ENCODE measurements at regions not wholly inside any gene's neighbourhood (a gene's known extent, or its start where the extent isn't known, plus 50 kb on each side); places are given as distances from the start of the nearest gene placed in this dataset.

DNA sequence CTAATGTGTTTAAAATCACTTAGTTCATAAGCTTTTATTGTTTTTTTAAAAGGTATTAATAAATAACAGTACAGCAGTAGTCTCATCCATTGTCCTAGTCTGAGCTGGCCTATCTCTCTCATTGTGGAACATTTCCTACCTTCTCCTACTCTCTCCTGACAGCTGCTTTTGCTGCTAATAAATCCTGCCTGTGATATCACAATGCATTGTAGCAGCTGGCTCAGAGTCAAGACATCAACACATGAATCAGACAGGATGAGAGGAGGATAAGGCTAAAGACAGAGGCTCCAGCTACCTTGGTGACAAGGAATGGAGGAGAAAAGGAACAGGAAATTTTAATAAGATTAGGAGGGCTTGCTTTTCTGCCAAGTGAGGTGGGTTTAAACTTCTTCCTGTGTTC lies 626.1 kb downstream of the HS3ST4 start:
- Mint-ChIP-seq H3K9me3 (ENCODE audit: unreplicated experiment) (no peaks in the 10 kb centered on the region), H3K4me3 (ENCODE audit: unreplicated experiment) (no peak overlapping the region), H3K27me3 (ENCODE audit: insufficient read depth, unreplicated experiment) (peaks cover 5% of the 10 kb centered on the region), H3K27ac (ENCODE audit: unreplicated experiment) (no peak overlapping the region), H3K36me3 (ENCODE audit: insufficient read depth, unreplicated experiment) (no peaks in the 10 kb centered on the region), H3K4me1 (ENCODE audit: low read depth, unreplicated experiment) (no peaks in the 10 kb centered on the region)
- Histone ChIP-seq H3K9me3 (no peaks in the 10 kb centered on the region), H3K27me3 (replicated peaks; ENCODE audit: control insufficient read depth, insufficient read depth, low read length) (no peaks in the 10 kb centered on the region), H3K4me3 (ENCODE audit: low read depth, low read length) (no peak overlapping the region), H3K36me3 (ENCODE audit: control insufficient read depth, insufficient read depth, low read length) (no peaks in the 10 kb centered on the region), H3K4me1 (no peaks in the 10 kb centered on the region)
- TF ChIP-seq, protein P1, sequence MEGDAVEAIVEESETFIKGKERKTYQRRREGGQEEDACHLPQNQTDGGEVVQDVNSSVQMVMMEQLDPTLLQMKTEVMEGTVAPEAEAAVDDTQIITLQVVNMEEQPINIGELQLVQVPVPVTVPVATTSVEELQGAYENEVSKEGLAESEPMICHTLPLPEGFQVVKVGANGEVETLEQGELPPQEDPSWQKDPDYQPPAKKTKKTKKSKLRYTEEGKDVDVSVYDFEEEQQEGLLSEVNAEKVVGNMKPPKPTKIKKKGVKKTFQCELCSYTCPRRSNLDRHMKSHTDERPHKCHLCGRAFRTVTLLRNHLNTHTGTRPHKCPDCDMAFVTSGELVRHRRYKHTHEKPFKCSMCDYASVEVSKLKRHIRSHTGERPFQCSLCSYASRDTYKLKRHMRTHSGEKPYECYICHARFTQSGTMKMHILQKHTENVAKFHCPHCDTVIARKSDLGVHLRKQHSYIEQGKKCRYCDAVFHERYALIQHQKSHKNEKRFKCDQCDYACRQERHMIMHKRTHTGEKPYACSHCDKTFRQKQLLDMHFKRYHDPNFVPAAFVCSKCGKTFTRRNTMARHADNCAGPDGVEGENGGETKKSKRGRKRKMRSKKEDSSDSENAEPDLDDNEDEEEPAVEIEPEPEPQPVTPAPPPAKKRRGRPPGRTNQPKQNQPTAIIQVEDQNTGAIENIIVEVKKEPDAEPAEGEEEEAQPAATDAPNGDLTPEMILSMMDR (IDR thresholded peaks at IDR 0.05; ENCODE audit: insufficient read depth in 1 of 2, low read depth in 1 of 2, low read length in 1 of 2, severe bottlenecking in 1 of 2, unreplicated experiment in 1 of 2) = no peak
- ChIA-PET CTCF (no interaction called here), POLR2A (no interaction called here)
- BruUV-seq (replicated peaks) = no TSS peak
- intact Hi-C loops (cut with micrococcal nuclease; ENCODE audit: unreplicated experiment) = no loop called here
- no peak for DNase-seq

DNA sequence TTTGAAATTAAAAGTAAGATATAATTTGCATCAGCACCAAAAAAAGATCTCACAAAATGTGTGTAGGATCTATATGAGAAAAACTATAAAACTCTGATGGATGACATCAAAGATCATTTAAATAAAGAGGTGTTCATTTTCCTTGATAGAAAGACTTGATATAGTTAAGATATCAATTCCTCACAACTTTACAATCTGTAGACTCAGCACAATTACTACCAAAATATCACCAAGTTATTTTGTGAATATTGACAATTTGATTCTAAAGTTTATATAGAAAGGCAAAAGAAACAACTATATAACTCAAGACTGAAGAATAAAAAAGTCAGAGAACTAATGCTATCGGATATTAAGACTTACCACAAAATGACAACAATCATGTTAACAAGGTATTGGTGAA lies 638.9 kb downstream of the HS3ST4 start:
- CTCF ChIA-PET = no interaction called here
- peaks cover 7% of the 10 kb centered on the region for H3K4me1 Mint-ChIP-seq (ENCODE audit: low read depth, unreplicated experiment)
- no peaks in the 10 kb centered on the region for H3K36me3 ChIP-seq (ENCODE audit: control insufficient read depth, insufficient read depth, low read length)
- H3K4me1 ChIP-seq = no peaks in the 10 kb centered on the region
- DNase-seq = no peak
- POLR2A ChIA-PET = no interaction called here
- H3K27me3 Mint-ChIP-seq (ENCODE audit: insufficient read depth, unreplicated experiment) = peaks cover 5% of the 10 kb centered on the region
- no peak overlapping the region for H3K27ac Mint-ChIP-seq (ENCODE audit: unreplicated experiment)
- TF ChIP-seq, protein P1 (IDR thresholded peaks at IDR 0.05; ENCODE audit: insufficient read depth in 1 of 2, low read depth in 1 of 2, low read length in 1 of 2, severe bottlenecking in 1 of 2, unreplicated experiment in 1 of 2) = no peak
- H3K36me3 Mint-ChIP-seq (ENCODE audit: insufficient read depth, unreplicated experiment) = no peaks in the 10 kb centered on the region
- no TSS peak for BruUV-seq (replicated peaks)
- no peak overlapping the region for H3K4me3 Mint-ChIP-seq (ENCODE audit: unreplicated experiment)
- no peaks in the 10 kb centered on the region for H3K9me3 Mint-ChIP-seq (ENCODE audit: unreplicated experiment)
- intact Hi-C loops (cut with micrococcal nuclease; ENCODE audit: unreplicated experiment) = no loop called here
- H3K4me3 ChIP-seq (ENCODE audit: low read depth, low read length) = no peak overlapping the region
- no peaks in the 10 kb centered on the region for H3K9me3 ChIP-seq
- no peaks in the 10 kb centered on the region for H3K27me3 ChIP-seq (replicated peaks; ENCODE audit: control insufficient read depth, insufficient read depth, low read length)

DNA sequence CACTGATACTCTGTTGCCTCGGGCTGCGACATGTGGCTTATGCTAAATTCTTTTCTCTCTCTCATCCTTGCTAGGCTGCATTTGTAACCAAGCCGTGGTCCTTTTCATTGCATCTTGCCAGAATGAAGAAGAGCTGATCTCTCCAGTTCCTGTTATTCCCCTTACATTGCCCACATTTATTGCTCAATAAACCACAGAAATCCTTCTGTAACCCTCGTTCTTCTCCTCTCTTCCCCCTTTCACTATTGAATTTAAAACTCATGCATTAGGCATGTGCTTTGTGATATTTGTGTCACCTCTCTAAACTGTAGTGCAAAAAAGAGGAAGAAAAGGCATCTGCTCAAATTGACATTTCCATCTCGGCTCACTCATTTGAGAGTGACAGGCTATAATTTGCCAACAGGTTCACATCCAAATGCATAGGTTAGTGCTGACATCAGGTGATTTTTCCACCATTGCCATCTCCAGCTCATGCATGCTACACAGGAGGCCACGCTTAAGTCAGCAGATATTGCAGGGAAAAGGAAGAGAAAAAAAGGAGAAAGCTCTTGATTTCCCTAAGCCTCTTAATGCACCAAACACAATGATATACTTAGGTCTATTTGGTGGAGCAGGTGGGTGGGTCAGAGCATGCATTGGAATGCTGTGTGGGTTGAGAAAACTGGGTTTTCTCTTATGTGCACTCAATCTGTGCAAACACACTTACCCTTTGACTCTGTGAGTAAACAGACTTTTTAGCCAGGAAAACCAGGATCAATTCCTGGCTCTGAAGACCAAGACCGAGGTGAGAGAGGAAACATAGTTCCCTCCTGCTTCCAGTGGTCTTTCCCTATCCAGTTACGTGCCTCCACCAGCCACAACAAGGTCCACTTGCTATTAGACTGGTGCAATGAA lies 642.7 kb downstream of the HS3ST4 start:
- no TSS peak for BruUV-seq (replicated peaks)
- Mint-ChIP-seq H3K9me3 (ENCODE audit: unreplicated experiment) (no peaks in the 10 kb centered on the region), H3K27ac (ENCODE audit: unreplicated experiment) (no peak overlapping the region), H3K27me3 (ENCODE audit: insufficient read depth, unreplicated experiment) (peaks cover 8% of the 10 kb centered on the region), H3K4me1 (ENCODE audit: low read depth, unreplicated experiment) (peaks cover 7% of the 10 kb centered on the region), H3K4me3 (ENCODE audit: unreplicated experiment) (no peak overlapping the region), H3K36me3 (ENCODE audit: insufficient read depth, unreplicated experiment) (no peaks in the 10 kb centered on the region)
- Histone ChIP-seq H3K27me3 (replicated peaks; ENCODE audit: control insufficient read depth, insufficient read depth, low read length) (no peaks in the 10 kb centered on the region), H3K9me3 (no peaks in the 10 kb centered on the region), H3K36me3 (ENCODE audit: control insufficient read depth, insufficient read depth, low read length) (no peaks in the 10 kb centered on the region), H3K4me1 (no peaks in the 10 kb centered on the region), H3K4me3 (ENCODE audit: low read depth, low read length) (no peak overlapping the region)
- no peak for DNase-seq
- TF ChIP-seq, protein P1 (IDR thresholded peaks at IDR 0.05; ENCODE audit: insufficient read depth in 1 of 2, low read depth in 1 of 2, low read length in 1 of 2, severe bottlenecking in 1 of 2, unreplicated experiment in 1 of 2) = no peak
- POLR2A ChIA-PET = no interaction called here
- intact Hi-C loops (cut with micrococcal nuclease; ENCODE audit: unreplicated experiment) = no loop called here
- CTCF ChIA-PET = no interaction called here
